Heart right ventricle (tissue), 16 donors: ENCODE measurements at regions not wholly inside any gene's neighbourhood (a gene's known extent, or its start where the extent isn't known, plus 50 kb on each side); places are given as distances from the start of the nearest gene placed in this dataset.
"Not testable (repeated sequence)": the region's sequence is repeated elsewhere in the genome, so short reads cannot be mapped to it uniquely, and the experiment has no call there.

Source experiments
- ATAC-seq, 8 donors: fragments of 200-7000 bp; cut with Tn5 transposase; one replicate each; pipeline ENCODE4 v1.9.1; 2020; ENCODE audit warnings: mild to moderate bottlenecking in 8 of 8, moderate library complexity in 8 of 8, moderate number of reproducible peaks in 1 of 8
- DNase-seq, 2 donors: peaks; one replicate each; pipeline ENCODE4 v3.0.0-alpha.2; 2020
- H3K27ac ChIP-seq, 10 donors: fragments of 200-600 bp; sonication (generic) in 2 of 10; one replicate each; pipeline versions ENCODE4 v1.5.0 to v1.8.0; 2020 to 2022; ENCODE audit warnings: mild to moderate bottlenecking in 3 of 10
- H3K27me3 ChIP-seq, 7 donors: fragments of 200-600 bp; one replicate each; pipeline ENCODE4 v1.8.0; 2021 to 2022; ENCODE audit warnings: mild to moderate bottlenecking in 2 of 7
- H3K36me3 ChIP-seq, 9 donors: fragments of 200-600 bp; sonication (generic) in 1 of 9; one replicate each; pipeline versions ENCODE4 v1.5.0 to v1.8.0; 2020 to 2022; ENCODE audit warnings: mild to moderate bottlenecking in 2 of 9
- H3K4me1 ChIP-seq, 9 donors: fragments of 200-600 bp; sonication (generic) in 1 of 9; one replicate each; pipeline versions ENCODE4 v1.5.0 to v1.8.0; 2020 to 2022; ENCODE audit warnings: mild to moderate bottlenecking in 4 of 9
- H3K4me3 ChIP-seq, 10 donors: fragments of 200-600 bp; sonication (generic) in 2 of 10; one replicate each; pipeline versions ENCODE4 v1.5.0 to v1.8.0; 2020 to 2022; ENCODE audit warnings: mild to moderate bottlenecking in 7 of 10, moderate library complexity in 2 of 10
- H3K9me3 ChIP-seq, 11 donors: fragments of 200-600 bp in 10 of 11; sonication (generic) in 2 of 11; one replicate each; pipeline versions ENCODE4 v1.5.0 to v1.8.0; 2013 to 2022; ENCODE audit warnings: mild to moderate bottlenecking in 2 of 11, control low read depth in 1 of 11, moderate library complexity in 1 of 11
- WGBS, 2 donors: extraction: QIAGEN DNeasy Blood & Tissue Kit; methylation state at CpG; one replicate each; pipeline ENCODE4 v1.1.7; 2013; ENCODE audit warnings: inconsistent platforms in 1 of 2; 5-methylcytosine and 5-hydroxymethylcytosine counted together
- intact Hi-C, 10 donors: fragments of 100-400 bp; cut with DNase I; formaldehyde crosslinking; loops; one replicate each; pipeline versions ENCODE4 v1.11.1 to v1.14.2; 2022
- TF ChIP-seq, protein P1 (sequence below), 9 donors: fragments of 200-600 bp; sonication (generic) in 2 of 9; IDR thresholded peaks; one replicate each; pipeline versions ENCODE4 v1.5.0 to v1.8.0; 2021 to 2022; ENCODE audit warnings: antibody characterized with exemption in 9 of 9, mild to moderate bottlenecking in 5 of 9, moderate library complexity in 1 of 9
- donor health status: Arrhythmogenic right ventricular cardiomyopathy.
- donor health status: ischemic (EF 13 %, LVEDD 7.1; RV severe dilation, severe dysfunction).
- donor health status: healthy with polysubstance abuse.
- donor health status: DM: no; HTN: yes; CAD: no.
- donor health status: DM: no; HTN: no; CAD: no.
- donor health status: ischemic (EF 25% LVEDD 6.9; RV normal size, moderate dysfunction).
- donor health status: ischemic (EF 25% LVEDD 5.7; RV mildly dilated, moderate dysfunction).
- donor health status: healthy.
- donor health status: DM: yes; HTN: yes; CAD: no.
- donor health status: Ischemic cardiomyopathy.
- donor health status: ischemic (EF 35%, LVEDD 5.7; RV mildly dilated, moderate dysfunction).
- donor health status: nonischemic (EF 11% LVEDD 7.7; RV severe dilation, severe dysfunction).
- donor health status: DM: yes; HTN: yes; CAD: no.
- donor health status: PGD.
- donor health status: ischemic (EF 29% LVEDD 5.4; RV normal size, mild dysfunction).
- donor health status: nonischemic (EF 23%, LVEDD 6.1; RV moderate dilation, normal function).

DNA sequence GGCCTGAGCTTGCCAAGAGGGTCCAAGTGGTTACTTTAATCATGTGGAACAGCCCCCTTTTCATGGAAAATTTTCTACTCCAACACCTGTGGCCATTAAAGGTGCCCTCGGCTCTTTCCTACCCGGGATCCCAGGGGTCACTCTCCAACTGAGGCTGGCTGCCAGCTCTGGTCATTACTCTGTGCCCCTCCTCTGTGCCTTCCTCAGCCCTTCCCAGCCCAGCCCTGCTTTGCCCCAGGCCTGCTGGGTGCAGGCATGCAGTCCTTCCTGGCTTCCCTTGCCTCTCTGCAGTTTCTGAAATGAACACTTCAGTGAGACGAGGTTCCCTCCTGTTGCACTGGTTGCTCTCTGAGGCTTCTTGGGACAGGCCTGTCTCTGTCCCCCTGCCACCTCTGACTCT lies 951.1 kb upstream of the ZNF722 start:
- H3K36me3 ChIP-seq = no peaks in the 10 kb centered on the region
- DNase-seq (no peak), ATAC-seq (no peak)
- no peak overlapping the region for H3K27ac ChIP-seq
- no peaks in the 10 kb centered on the region for H3K4me1 ChIP-seq
- peaks cover 0 to 66% (median 0%) of the 10 kb centered on the region in 11 donors for H3K9me3 ChIP-seq
- TF ChIP-seq, protein P1, sequence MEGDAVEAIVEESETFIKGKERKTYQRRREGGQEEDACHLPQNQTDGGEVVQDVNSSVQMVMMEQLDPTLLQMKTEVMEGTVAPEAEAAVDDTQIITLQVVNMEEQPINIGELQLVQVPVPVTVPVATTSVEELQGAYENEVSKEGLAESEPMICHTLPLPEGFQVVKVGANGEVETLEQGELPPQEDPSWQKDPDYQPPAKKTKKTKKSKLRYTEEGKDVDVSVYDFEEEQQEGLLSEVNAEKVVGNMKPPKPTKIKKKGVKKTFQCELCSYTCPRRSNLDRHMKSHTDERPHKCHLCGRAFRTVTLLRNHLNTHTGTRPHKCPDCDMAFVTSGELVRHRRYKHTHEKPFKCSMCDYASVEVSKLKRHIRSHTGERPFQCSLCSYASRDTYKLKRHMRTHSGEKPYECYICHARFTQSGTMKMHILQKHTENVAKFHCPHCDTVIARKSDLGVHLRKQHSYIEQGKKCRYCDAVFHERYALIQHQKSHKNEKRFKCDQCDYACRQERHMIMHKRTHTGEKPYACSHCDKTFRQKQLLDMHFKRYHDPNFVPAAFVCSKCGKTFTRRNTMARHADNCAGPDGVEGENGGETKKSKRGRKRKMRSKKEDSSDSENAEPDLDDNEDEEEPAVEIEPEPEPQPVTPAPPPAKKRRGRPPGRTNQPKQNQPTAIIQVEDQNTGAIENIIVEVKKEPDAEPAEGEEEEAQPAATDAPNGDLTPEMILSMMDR (IDR thresholded peaks at IDR 0.05) = no peak
- WGBS, 2 donors = 64 to 72% methylated on average over 3 of the region's 3 CpGs
- intact Hi-C loops = no loop called here
- no peak overlapping the region for H3K4me3 ChIP-seq
- no peaks in the 10 kb centered on the region for H3K27me3 ChIP-seq

DNA sequence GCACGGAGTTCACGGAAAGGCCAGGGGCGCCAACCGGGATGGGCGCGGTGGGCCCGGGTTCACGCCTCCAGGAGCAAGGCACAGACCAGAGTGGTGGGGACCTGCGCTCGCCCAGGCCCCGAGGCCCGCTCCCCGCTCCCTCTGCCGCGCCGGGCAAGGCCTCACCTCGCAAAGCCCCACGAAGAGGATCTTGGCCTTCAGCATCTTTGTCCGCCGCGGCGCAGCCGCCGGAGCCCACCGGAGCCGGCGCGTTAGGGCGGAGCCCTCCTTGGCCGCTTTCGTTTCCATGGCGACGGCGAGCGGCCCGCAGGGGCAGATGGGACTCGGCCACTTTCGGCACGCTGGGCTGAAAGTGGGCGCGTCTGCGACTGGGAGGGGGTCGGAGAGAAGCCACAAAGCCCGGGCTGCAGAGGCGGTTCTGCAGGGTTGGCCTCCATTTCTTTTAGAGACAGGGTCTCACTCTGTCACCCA lies 944.4 kb upstream of the ZNF722 start:
- DNase-seq (no peak), ATAC-seq (no peak)
- Histone ChIP-seq H3K4me3 (no peak overlapping the region), H3K9me3 (peaks cover 0 to 95% (median 0%) of the 10 kb centered on the region in 11 donors), H3K27me3 (no peaks in the 10 kb centered on the region), H3K4me1 (no peaks in the 10 kb centered on the region), H3K27ac (no peak overlapping the region), H3K36me3 (no peaks in the 10 kb centered on the region)
- TF ChIP-seq, protein P1 (IDR thresholded peaks at IDR 0.05) = no peak
- WGBS, 2 donors = 38 to 56% methylated on average over 45 of the region's 45 CpGs
- intact Hi-C loops = no loop called here

DNA sequence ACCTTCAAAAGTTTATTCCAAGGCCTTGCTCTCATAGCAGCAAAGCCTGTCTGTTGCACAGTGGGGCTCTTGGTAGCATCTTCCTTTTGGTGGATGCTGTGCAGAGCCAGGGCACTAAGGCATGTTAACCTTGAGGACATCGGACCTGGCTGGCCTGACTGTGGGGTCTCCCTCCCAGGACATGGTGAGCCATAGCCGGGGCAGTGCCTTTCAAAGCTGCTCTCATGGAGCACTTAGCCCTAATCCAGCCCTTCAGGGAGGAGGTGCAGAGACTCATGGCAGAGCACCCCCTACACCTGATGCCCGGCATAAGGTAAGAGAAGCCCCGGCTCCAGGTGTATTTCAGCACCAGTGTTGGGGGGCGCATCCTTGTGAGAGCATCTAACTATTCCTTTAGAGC lies 941.4 kb upstream of the ZNF722 start:
- no peak for DNase-seq
- TF ChIP-seq, protein P1 (IDR thresholded peaks at IDR 0.05) = no peak
- H3K4me3 ChIP-seq = no peak overlapping the region
- H3K36me3 ChIP-seq = no peaks in the 10 kb centered on the region
- ATAC-seq = no peak
- no peak overlapping the region for H3K27ac ChIP-seq
- H3K4me1 ChIP-seq = no peaks in the 10 kb centered on the region
- H3K27me3 ChIP-seq = no peaks in the 10 kb centered on the region
- intact Hi-C loops = no loop called here
- H3K9me3 ChIP-seq = peaks cover 0 to 84% (median 0%) of the 10 kb centered on the region in 11 donors
- 89 to 96% methylated on average over 5 of the region's 5 CpGs for WGBS, 2 donors

DNA sequence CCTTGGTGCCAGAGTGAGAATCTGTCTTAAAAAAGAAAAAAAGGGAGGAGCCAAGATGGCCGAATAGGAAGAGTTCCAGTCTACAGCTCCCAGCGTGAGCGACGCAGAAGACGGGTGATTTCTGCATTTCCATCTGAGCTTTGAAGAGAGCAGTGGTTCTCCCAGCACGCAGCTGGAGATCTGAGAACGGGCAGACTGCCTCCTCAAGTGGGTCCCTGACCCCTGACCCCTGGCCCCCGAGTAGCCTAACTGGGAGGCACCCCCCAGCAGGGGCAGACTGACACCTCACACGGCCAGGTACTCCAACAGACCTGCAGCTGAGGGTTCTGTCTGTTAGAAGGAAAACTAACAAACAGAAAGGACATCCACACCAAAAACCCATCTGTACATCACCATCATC lies 937.9 kb upstream of the ZNF722 start:
- intact Hi-C loops, H3K4me1 ChIP-seq, DNase-seq, H3K36me3 ChIP-seq, ATAC-seq, H3K27ac ChIP-seq, H3K27me3 ChIP-seq, H3K4me3 ChIP-seq: not testable (repeated sequence)
- peaks cover 0 to 62% (median 0%) of the 10 kb centered on the region in 11 donors for H3K9me3 ChIP-seq
- WGBS, 2 donors = 72 to 79% methylated on average over 7 of the region's 9 CpGs

DNA sequence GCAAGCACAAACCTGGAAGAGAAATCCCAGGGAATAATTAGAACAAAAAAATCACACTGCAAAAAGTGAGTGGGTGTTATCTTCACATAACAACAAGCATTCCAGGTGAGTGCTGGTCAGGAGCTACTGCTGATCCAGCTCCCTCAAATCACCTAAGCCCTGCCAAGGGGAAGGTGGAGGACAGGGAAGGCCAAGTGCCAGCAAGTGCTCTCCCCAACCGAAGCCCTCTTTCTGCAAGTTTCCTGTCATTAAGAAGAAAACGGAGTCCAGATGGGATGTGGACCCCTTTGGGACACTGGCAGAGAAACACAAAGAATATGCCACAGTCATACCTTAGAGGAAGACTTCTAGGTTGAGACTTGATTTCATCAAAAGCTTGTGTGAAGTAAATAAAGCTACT lies 933.0 kb upstream of the ZNF722 start:
- TF ChIP-seq, protein P1 (IDR thresholded peaks at IDR 0.05) = no peak
- peaks cover 0 to 53% (median 0%) of the 10 kb centered on the region in 11 donors for H3K9me3 ChIP-seq
- intact Hi-C loops = no loop called here
- no peak overlapping the region for H3K27ac ChIP-seq
- no peak for DNase-seq
- 43 to 55% methylated on average over 2 of the region's 2 CpGs for WGBS, 2 donors
- H3K36me3 ChIP-seq = no peaks in the 10 kb centered on the region
- ATAC-seq = no peak
- no peaks in the 10 kb centered on the region for H3K4me1 ChIP-seq
- H3K27me3 ChIP-seq = no peaks in the 10 kb centered on the region
- H3K4me3 ChIP-seq = no peak overlapping the region

DNA sequence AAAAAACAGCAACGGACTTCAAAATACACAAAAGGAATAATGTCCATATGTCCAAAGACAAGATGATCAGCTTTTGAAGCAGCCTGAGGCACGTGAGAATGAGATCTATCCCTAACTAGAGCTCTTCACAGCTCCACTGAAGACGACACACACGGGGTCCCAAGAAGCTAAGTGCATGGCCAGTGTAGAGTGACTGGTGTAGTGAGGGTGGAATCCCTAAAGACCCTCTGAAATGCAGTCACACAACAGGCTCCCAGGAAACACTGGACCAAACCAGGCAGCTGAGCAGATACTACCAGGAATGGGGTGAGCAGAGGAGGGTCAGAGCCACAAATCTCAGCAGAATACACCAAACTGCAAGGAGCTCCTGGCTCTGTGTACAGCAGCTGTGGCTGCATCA lies 932.4 kb upstream of the ZNF722 start:
- ATAC-seq, H3K27ac ChIP-seq, H3K36me3 ChIP-seq, DNase-seq, H3K4me1 ChIP-seq, intact Hi-C loops, H3K27me3 ChIP-seq, H3K4me3 ChIP-seq: not testable (repeated sequence)
- peaks cover 0 to 59% (median 0%) of the 10 kb centered on the region in 11 donors for H3K9me3 ChIP-seq
- WGBS, 2 donors = 47 to 50% methylated on average over 4 of the region's 4 CpGs
